Keratinocyte (primary cell): ENCODE measurements at regions not wholly inside any gene's neighbourhood (a gene's known extent, or its start where the extent isn't known, plus 50 kb on each side); places are given as distances from the start of the nearest gene placed in this dataset.

ENCODE experiments used
- DNase-seq: peaks from one replicate; pipeline ENCODE4 v3.0.0-alpha.2; 2011; ENCODE audit warnings: low read depth, missing footprints, low spot score
- FAIRE-seq: peaks from 2 replicates; lab custom pipeline; 2011; peaks lifted over from hg19 to GRCh38; lab: Jason Lieb, UNC
- H2AFZ ChIP-seq: 2 replicates; pipeline ENCODE4 v1.6.0; 2012; ENCODE audit warnings: low read length, control low read depth, inconsistent platforms; ENCODE audit not compliant: control insufficient read depth
- H3K27ac ChIP-seq: 2 replicates; pipeline ENCODE4 v1.5.1; 2011; ENCODE audit warnings: low read length; ENCODE audit not compliant: control insufficient read depth, insufficient read depth
- H3K27me3 ChIP-seq: 3 replicates; pipeline ENCODE4 v1.6.0; 2011; ENCODE audit warnings: low read length; ENCODE audit not compliant: control insufficient read depth, insufficient read depth; ENCODE audit errors: extremely low read depth
- H3K36me3 ChIP-seq, 2 experiments: 2 replicates in 1 of 2; 3 replicates in 1 of 2; pipeline ENCODE4 v1.5.1; 2011; ENCODE audit warnings: low read length in 2 of 2, mild to moderate bottlenecking in 1 of 2; ENCODE audit not compliant: control insufficient read depth in 2 of 2, insufficient read depth in 2 of 2; ENCODE audit errors: extremely low read depth in 1 of 2
- H3K4me1 ChIP-seq: 3 replicates; pipeline ENCODE4 v1.5.1; 2011; ENCODE audit warnings: low read length; ENCODE audit not compliant: control insufficient read depth, insufficient read depth; ENCODE audit errors: extremely low read depth
- H3K4me2 ChIP-seq: 3 replicates; pipeline ENCODE4 v1.6.0; 2011; ENCODE audit warnings: low read depth, low read length; ENCODE audit not compliant: control insufficient read depth, insufficient read depth; ENCODE audit errors: extremely low read depth
- H3K4me3 ChIP-seq, 3 experiments: fragments of 200-600 bp in 1 of 3; sonication (generic) in 1 of 3; 2 replicates in 2 of 3; 3 replicates in 1 of 3; pipeline ENCODE4 v1.5.1; 2011 to 2016; ENCODE audit warnings: low read length in 3 of 3, mild to moderate bottlenecking in 3 of 3, control low read depth in 2 of 3, inconsistent platforms in 1 of 3, low read depth in 1 of 3, mixed read lengths in 1 of 3, mixed run types in 1 of 3, moderate library complexity in 1 of 3; ENCODE audit not compliant: control insufficient read depth in 2 of 3, insufficient read depth in 2 of 3; ENCODE audit errors: extremely low read depth in 1 of 3
- H3K79me2 ChIP-seq: 2 replicates; pipeline ENCODE4 v1.6.0; 2012; ENCODE audit warnings: low read length; ENCODE audit not compliant: control insufficient read depth, insufficient read depth
- H3K9ac ChIP-seq: 3 replicates; pipeline ENCODE4 v1.6.0; 2011; ENCODE audit warnings: low read length; ENCODE audit not compliant: control insufficient read depth, insufficient read depth; ENCODE audit errors: extremely low read depth
- H3K9me1 ChIP-seq: 3 replicates; pipeline ENCODE4 v1.6.0; 2011; ENCODE audit warnings: low read length; ENCODE audit not compliant: control insufficient read depth, insufficient read depth; ENCODE audit errors: extremely low read depth
- H3K9me3 ChIP-seq: 2 replicates; pipeline ENCODE4 v1.5.1; 2012; ENCODE audit warnings: low read depth, low read length; ENCODE audit not compliant: control insufficient read depth
- H4K20me1 ChIP-seq: 3 replicates; pipeline ENCODE4 v1.6.0; 2011; ENCODE audit warnings: low read length; ENCODE audit not compliant: control insufficient read depth, insufficient read depth; ENCODE audit errors: extremely low read depth
- EZH2 ChIP-seq: IDR thresholded peaks from one replicate; pipeline ENCODE4 v1.6.1; 2012; ENCODE audit warnings: inconsistent platforms, mild to moderate bottlenecking, low read length, moderate library complexity
- dilution Hi-C: fragments of 300-500 bp; cut with MboI; formaldehyde crosslinking; loops from one replicate; pipeline ENCODE4 v1.7.0; 2020; ENCODE audit warnings: low sequenced_read_pairs; ENCODE audit not compliant: extremely low pct_ligation_motif_present
- TF ChIP-seq, protein P1 (sequence below), 3 experiments: IDR thresholded peaks in 1 of 3; conservative IDR thresholded peaks in 1 of 3; optimal IDR thresholded peaks in 1 of 3; 2 replicates in 2 of 3; 3 replicates in 1 of 3; pipeline versions ENCODE3 to v1.5.1; 2011; ENCODE audit warnings: low read length in 3 of 3, mild to moderate bottlenecking in 3 of 3, moderate library complexity in 2 of 3, control low read depth in 1 of 3, inconsistent platforms in 1 of 3; ENCODE audit not compliant: insufficient read depth in 2 of 3; ENCODE audit errors: extremely low read depth in 1 of 3

DNA sequence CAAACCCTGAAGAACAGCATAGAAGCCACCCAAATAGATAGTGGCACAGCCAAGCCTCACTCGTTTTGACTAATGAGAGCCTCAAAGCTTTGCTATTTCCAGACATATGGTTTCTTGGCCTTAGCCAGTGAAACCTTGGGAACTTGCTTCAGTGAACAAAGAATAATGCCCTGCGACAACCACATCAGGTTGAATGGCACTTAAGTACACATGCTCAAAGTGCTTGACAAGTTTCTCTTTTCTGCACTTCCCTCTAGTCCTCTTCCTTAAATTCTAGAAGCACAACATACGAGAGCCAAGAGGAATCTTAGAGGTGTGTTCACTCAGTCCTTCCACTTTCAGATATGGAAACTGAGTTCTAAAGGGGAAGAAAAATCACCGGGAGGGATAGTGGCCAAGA, 258.3 kb downstream of the HAUS1 start:
- Histone ChIP-seq H3K4me2 (no peak overlapping the region), H3K79me2 (no peaks in the 10 kb centered on the region), H4K20me1 (no peaks in the 10 kb centered on the region), H3K9ac (no peak overlapping the region), H3K9me3 (no peaks in the 10 kb centered on the region), H3K27ac (no peak overlapping the region), H3K36me3 (no peaks in the 10 kb centered on the region), H3K4me3 (no peak overlapping the region), H3K27me3 (no peaks in the 10 kb centered on the region), H3K4me1 (no peaks in the 10 kb centered on the region), H2AFZ (no peak overlapping the region), H3K9me1 (no peaks in the 10 kb centered on the region)
- no peak for FAIRE-seq
- dilution Hi-C loops, result no loop called here
- DNase-seq, result no peak
- TF ChIP-seq EZH2, result no peak
- TF ChIP-seq, protein P1, sequence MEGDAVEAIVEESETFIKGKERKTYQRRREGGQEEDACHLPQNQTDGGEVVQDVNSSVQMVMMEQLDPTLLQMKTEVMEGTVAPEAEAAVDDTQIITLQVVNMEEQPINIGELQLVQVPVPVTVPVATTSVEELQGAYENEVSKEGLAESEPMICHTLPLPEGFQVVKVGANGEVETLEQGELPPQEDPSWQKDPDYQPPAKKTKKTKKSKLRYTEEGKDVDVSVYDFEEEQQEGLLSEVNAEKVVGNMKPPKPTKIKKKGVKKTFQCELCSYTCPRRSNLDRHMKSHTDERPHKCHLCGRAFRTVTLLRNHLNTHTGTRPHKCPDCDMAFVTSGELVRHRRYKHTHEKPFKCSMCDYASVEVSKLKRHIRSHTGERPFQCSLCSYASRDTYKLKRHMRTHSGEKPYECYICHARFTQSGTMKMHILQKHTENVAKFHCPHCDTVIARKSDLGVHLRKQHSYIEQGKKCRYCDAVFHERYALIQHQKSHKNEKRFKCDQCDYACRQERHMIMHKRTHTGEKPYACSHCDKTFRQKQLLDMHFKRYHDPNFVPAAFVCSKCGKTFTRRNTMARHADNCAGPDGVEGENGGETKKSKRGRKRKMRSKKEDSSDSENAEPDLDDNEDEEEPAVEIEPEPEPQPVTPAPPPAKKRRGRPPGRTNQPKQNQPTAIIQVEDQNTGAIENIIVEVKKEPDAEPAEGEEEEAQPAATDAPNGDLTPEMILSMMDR (optimal IDR thresholded peaks at IDR 0.05 in 1 of 3, IDR thresholded peaks at IDR 0.05 in 1 of 3, conservative IDR thresholded peaks at IDR 0.05 in 1 of 3; ENCODE audit: extremely low read depth in 1 of 3, insufficient read depth in 2 of 3, low read length in 3 of 3), result no peak

DNA sequence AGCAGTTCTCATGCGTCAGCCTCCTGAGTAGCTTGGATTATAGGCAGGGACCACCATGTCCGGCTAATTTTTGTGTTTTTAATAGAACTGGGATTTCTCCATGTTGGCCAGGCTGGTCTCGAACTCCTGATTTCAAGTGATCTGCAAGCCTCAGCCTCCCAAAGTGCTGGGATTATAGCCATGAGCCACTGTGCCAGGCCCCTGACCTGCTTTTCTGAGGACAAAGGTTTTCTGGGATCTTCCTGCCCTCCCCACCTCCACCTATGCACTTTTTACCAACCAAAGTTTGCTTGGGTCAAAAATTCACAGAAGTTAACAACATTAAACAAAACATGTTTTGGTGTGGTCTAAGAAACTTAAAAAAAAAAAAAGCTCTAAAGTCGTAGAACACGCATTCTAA, 259.9 kb downstream of the HAUS1 start:
- Histone ChIP-seq H4K20me1 (no peaks in the 10 kb centered on the region), H2AFZ (no peak overlapping the region), H3K27me3 (no peaks in the 10 kb centered on the region), H3K9me3 (no peaks in the 10 kb centered on the region), H3K4me3 (no peak overlapping the region), H3K4me1 (no peaks in the 10 kb centered on the region), H3K9ac (no peak overlapping the region), H3K9me1 (no peaks in the 10 kb centered on the region), H3K27ac (no peak overlapping the region), H3K79me2 (no peaks in the 10 kb centered on the region), H3K36me3 (no peaks in the 10 kb centered on the region), H3K4me2 (no peak overlapping the region)
- dilution Hi-C loops, result no loop called here
- FAIRE-seq (no peak), DNase-seq (no peak)
- TF ChIP-seq, protein P1 (optimal IDR thresholded peaks at IDR 0.05 in 1 of 3, IDR thresholded peaks at IDR 0.05 in 1 of 3, conservative IDR thresholded peaks at IDR 0.05 in 1 of 3; ENCODE audit: extremely low read depth in 1 of 3, insufficient read depth in 2 of 3, low read length in 3 of 3), result no peak
- TF ChIP-seq EZH2, result no peak
